Tibial artery (tissue), 4 donors: ENCODE measurements at regions not wholly inside any gene's neighbourhood (a gene's known extent, or its start where the extent isn't known, plus 50 kb on each side); places are given as distances from the start of the nearest gene placed in this dataset.

Experiments
- DNase-seq, 2 donors: peaks; one replicate each; pipeline ENCODE4 v3.0.0-alpha.2; 2019
- H3K27ac ChIP-seq, 2 donors: fragments of 200-600 bp; sonication (generic) in 1 of 2; 1 replicate in 1 of 2; 2 replicates in 1 of 2; pipeline ENCODE4 v1.5.1; 2018 to 2019; ENCODE audit warnings: mild to moderate bottlenecking in 1 of 2
- H3K27me3 ChIP-seq, 2 donors: fragments of 200-600 bp; sonication (generic) in 1 of 2; one replicate each; pipeline versions ENCODE4 v1.5.1 to v1.6.0; 2016 to 2019
- H3K36me3 ChIP-seq, 3 donors: fragments of 200-600 bp; sonication (generic) in 2 of 3; one replicate each; pipeline ENCODE4 v1.5.1; 2016 to 2019; ENCODE audit warnings: mild to moderate bottlenecking in 2 of 3
- H3K4me1 ChIP-seq, 4 donors: fragments of 200-600 bp; sonication (generic) in 2 of 4; 1 replicate in 3 of 4; 2 replicates in 1 of 4; pipeline ENCODE4 v1.5.1; 2016 to 2019
- H3K4me3 ChIP-seq, 2 donors: fragments of 200-600 bp; sonication (generic) in 1 of 2; 1 replicate in 1 of 2; 2 replicates in 1 of 2; pipeline ENCODE4 v1.5.1; 2018 to 2019; ENCODE audit warnings: mild to moderate bottlenecking in 2 of 2
- H3K9me3 ChIP-seq, 3 donors: fragments of 200-600 bp; sonication (generic) in 1 of 3; one replicate each; pipeline ENCODE4 v1.5.1; 2016 to 2019
- CTCF ChIP-seq, 2 experiments: fragments of 200-600 bp in 1 of 2; fragments of 450-650 bp in 1 of 2; IDR thresholded peaks; one replicate each; pipeline ENCODE4 v1.5.1; 2017 to 2019; ENCODE audit warnings: antibody characterized with exemption in 2 of 2, mild to moderate bottlenecking in 1 of 2, moderate library complexity in 1 of 2
- intact Hi-C: fragments of 100-400 bp; cut with DNase I; formaldehyde crosslinking; loops from one replicate; pipeline ENCODE4 v1.15.0; 2023; ENCODE audit warnings: low total_unique reads

GRCh38 chr2:133884739-133885381, 316.6 kb upstream of the NCKAP5 start:
- H3K36me3 ChIP-seq = no peaks in the 10 kb centered on the region
- no peak overlapping the region for H3K4me3 ChIP-seq
- DNase-seq = no peak
- intact Hi-C loops = loop anchor here (10.0 kb wide), 1 partner anchor 530 kb away; no protein-coding TSS in a partner anchor
- H3K9me3 ChIP-seq = no peaks in the 10 kb centered on the region
- peaks cover 0 to 8% (median 2%) of the 10 kb centered on the region in 4 donors for H3K4me1 ChIP-seq
- H3K27ac ChIP-seq = no peak overlapping the region
- peaks cover 0 to 10% of the 10 kb centered on the region in 2 donors for H3K27me3 ChIP-seq
- TF ChIP-seq CTCF (IDR thresholded peaks at IDR 0.05) = no peak

- intact Hi-C loops = loop anchor here (10.0 kb wide), 1 partner anchor 529 kb away; no protein-coding TSS in a partner anchor
- Histone ChIP-seq H3K27me3 (peaks cover 0 to 10% of the 10 kb centered on the region in 2 donors), H3K36me3 (no peaks in the 10 kb centered on the region), H3K27ac (no peak overlapping the region), H3K9me3 (no peaks in the 10 kb centered on the region), H3K4me1 (peaks cover 0 to 8% (median 2%) of the 10 kb centered on the region in 4 donors), H3K4me3 (no peak overlapping the region)
- no peak for DNase-seq
- no peak for TF ChIP-seq CTCF (IDR thresholded peaks at IDR 0.05)
These were observed 317.6 kb upstream of the NCKAP5 start for GRCh38 chr2:133885847-133886246.

- Histone ChIP-seq H3K4me3 (no peak overlapping the region), H3K27me3 (peaks cover 0 to 5% of the 10 kb centered on the region in 2 donors), H3K27ac (no peak overlapping the region), H3K9me3 (no peaks in the 10 kb centered on the region), H3K36me3 (no peaks in the 10 kb centered on the region), H3K4me1 (peaks cover 0 to 8% (median 2%) of the 10 kb centered on the region in 4 donors)
- peak in 1 of 2 donors; percentile 75 for DNase-seq
- TF ChIP-seq CTCF (IDR thresholded peaks at IDR 0.05) = peak; percentile 49 to 54
- intact Hi-C loops = loop anchor here (10.0 kb wide), 1 partner anchor 528 kb away; no protein-coding TSS in a partner anchor
These were observed 318.7 kb upstream of the NCKAP5 start for GRCh38 chr2:133886735-133887675.

GRCh38 chr2:133887676-133888040, 319.4 kb upstream of the NCKAP5 start:
- H3K4me3 ChIP-seq = no peak overlapping the region
- no peaks in the 10 kb centered on the region for H3K36me3 ChIP-seq
- no peak for TF ChIP-seq CTCF (IDR thresholded peaks at IDR 0.05)
- H3K27ac ChIP-seq = no peak overlapping the region
- H3K27me3 ChIP-seq = peaks cover 0 to 5% of the 10 kb centered on the region in 2 donors
- H3K4me1 ChIP-seq = peaks cover 0 to 8% (median 2%) of the 10 kb centered on the region in 4 donors
- intact Hi-C loops = loop anchor here (10.0 kb wide), 1 partner anchor 527 kb away; no protein-coding TSS in a partner anchor
- H3K9me3 ChIP-seq = no peaks in the 10 kb centered on the region
- DNase-seq = no peak

- peaks cover 0 to 8% (median 2%) of the 10 kb centered on the region in 4 donors for H3K4me1 ChIP-seq
- H3K27ac ChIP-seq = no peak overlapping the region
- no peaks in the 10 kb centered on the region for H3K9me3 ChIP-seq
- no peak for DNase-seq
- TF ChIP-seq CTCF (IDR thresholded peaks at IDR 0.05) = no peak
- H3K36me3 ChIP-seq = no peaks in the 10 kb centered on the region
- peaks cover 0 to 5% of the 10 kb centered on the region in 2 donors for H3K27me3 ChIP-seq
- intact Hi-C loops = loop anchor here (10.0 kb wide), 1 partner anchor 527 kb away; no protein-coding TSS in a partner anchor
- no peak overlapping the region for H3K4me3 ChIP-seq
These were observed 319.8 kb upstream of the NCKAP5 start for GRCh38 chr2:133888107-133888506.
